Loucy (cell line): ENCODE measurements at regions not wholly inside any gene's neighbourhood (a gene's known extent, or its start where the extent isn't known, plus 50 kb on each side); places are given as distances from the start of the nearest gene placed in this dataset.

Source experiments
- H2AFZ ChIP-seq: fragments of 200-600 bp; sonication (generic); 2 replicates; pipeline ENCODE4 v1.6.0; 2016; ENCODE audit warnings: antibody characterized with exemption, mild to moderate bottlenecking, low read length, moderate library complexity
- H3F3A ChIP-seq: fragments of 200-600 bp; 2 replicates; pipeline ENCODE4 v1.6.0; 2016; ENCODE audit warnings: antibody characterized with exemption, low read depth, mild to moderate bottlenecking
- H3K27me3 ChIP-seq: fragments of 200-600 bp; sonication (generic); 2 replicates; pipeline ENCODE4 v1.6.1; 2014; ENCODE audit warnings: low read length, mild to moderate bottlenecking; ENCODE audit not compliant: insufficient read depth, poor library complexity, severe bottlenecking
- H3K36me3 ChIP-seq: fragments of 200-600 bp; sonication (generic); 2 replicates; pipeline ENCODE4 v1.6.1; 2016; ENCODE audit warnings: low read length; ENCODE audit not compliant: insufficient read depth
- H3K4me1 ChIP-seq: fragments of 200-600 bp; sonication (generic); 2 replicates; pipeline ENCODE4 v1.5.1; 2014; ENCODE audit warnings: low read length, mild to moderate bottlenecking; ENCODE audit not compliant: insufficient read depth, poor library complexity, severe bottlenecking
- H3K4me2 ChIP-seq: fragments of 200-600 bp; sonication (generic); 2 replicates; pipeline ENCODE4 v1.6.0; 2014; ENCODE audit warnings: antibody characterized with exemption, low read length, low read depth, mild to moderate bottlenecking; ENCODE audit not compliant: poor library complexity, severe bottlenecking
- H3K4me3 ChIP-seq: fragments of 200-600 bp; sonication (generic); 2 replicates; pipeline ENCODE4 v1.5.1; 2014; ENCODE audit warnings: low read length, mild to moderate bottlenecking, mixed read lengths; ENCODE audit not compliant: poor library complexity, severe bottlenecking
- H3K79me2 ChIP-seq: fragments of 200-600 bp; sonication (generic); 2 replicates; pipeline ENCODE4 v1.6.1; 2014; ENCODE audit warnings: low read length; ENCODE audit not compliant: insufficient read depth
- H3K9ac ChIP-seq: fragments of 200-600 bp; sonication (generic); 2 replicates; pipeline ENCODE4 v1.6.0; 2014; ENCODE audit warnings: mild to moderate bottlenecking, low read depth, low read length, moderate library complexity; ENCODE audit not compliant: poor library complexity, severe bottlenecking
- H3K9me2 ChIP-seq: fragments of 200-600 bp; sonication (generic); replicated peaks from 2 replicates; pipeline ENCODE4 v1.6.1; 2016; ENCODE audit warnings: low read depth, low read length, mixed read lengths
- H3K9me3 ChIP-seq: fragments of 200-600 bp; sonication (generic); 2 replicates; pipeline ENCODE4 v1.6.1; 2014; ENCODE audit warnings: mild to moderate bottlenecking, antibody characterized with exemption, low read length, low read depth; ENCODE audit not compliant: insufficient read depth
- H4K20me1 ChIP-seq: fragments of 200-600 bp; sonication (generic); 2 replicates; pipeline ENCODE4 v1.6.0; 2014; ENCODE audit warnings: antibody characterized with exemption, low read length, mild to moderate bottlenecking; ENCODE audit not compliant: insufficient read depth, poor library complexity, severe bottlenecking
- EZH2phosphoT487 ChIP-seq: fragments of 200-600 bp; IDR thresholded peaks from 2 replicates; pipeline ENCODE4 v1.6.1; 2018; ENCODE audit warnings: antibody characterized with exemption, mild to moderate bottlenecking, moderate library complexity, borderline replicate concordance
- TF ChIP-seq, protein P1 (sequence below): fragments of 200-600 bp; sonication (generic); conservative IDR thresholded peaks from 2 replicates; pipeline ENCODE4 v1.5.1; 2014; ENCODE audit warnings: mild to moderate bottlenecking, antibody characterized with exemption, low read length

GRCh38 chr11:43145653-43146052, 166.1 kb upstream of the API5 start:
- H4K20me1 ChIP-seq, result no peaks in the 10 kb centered on the region
- no peak overlapping the region for H3K4me3 ChIP-seq
- no peaks in the 10 kb centered on the region for H3K79me2 ChIP-seq
- no peaks in the 10 kb centered on the region for H3K9me2 ChIP-seq
- H3K9me3 ChIP-seq, result no peaks in the 10 kb centered on the region
- no peaks in the 10 kb centered on the region for H3K4me1 ChIP-seq
- no peak overlapping the region for H3K9ac ChIP-seq
- H3F3A ChIP-seq, result no peaks in the 10 kb centered on the region
- TF ChIP-seq, protein P1, sequence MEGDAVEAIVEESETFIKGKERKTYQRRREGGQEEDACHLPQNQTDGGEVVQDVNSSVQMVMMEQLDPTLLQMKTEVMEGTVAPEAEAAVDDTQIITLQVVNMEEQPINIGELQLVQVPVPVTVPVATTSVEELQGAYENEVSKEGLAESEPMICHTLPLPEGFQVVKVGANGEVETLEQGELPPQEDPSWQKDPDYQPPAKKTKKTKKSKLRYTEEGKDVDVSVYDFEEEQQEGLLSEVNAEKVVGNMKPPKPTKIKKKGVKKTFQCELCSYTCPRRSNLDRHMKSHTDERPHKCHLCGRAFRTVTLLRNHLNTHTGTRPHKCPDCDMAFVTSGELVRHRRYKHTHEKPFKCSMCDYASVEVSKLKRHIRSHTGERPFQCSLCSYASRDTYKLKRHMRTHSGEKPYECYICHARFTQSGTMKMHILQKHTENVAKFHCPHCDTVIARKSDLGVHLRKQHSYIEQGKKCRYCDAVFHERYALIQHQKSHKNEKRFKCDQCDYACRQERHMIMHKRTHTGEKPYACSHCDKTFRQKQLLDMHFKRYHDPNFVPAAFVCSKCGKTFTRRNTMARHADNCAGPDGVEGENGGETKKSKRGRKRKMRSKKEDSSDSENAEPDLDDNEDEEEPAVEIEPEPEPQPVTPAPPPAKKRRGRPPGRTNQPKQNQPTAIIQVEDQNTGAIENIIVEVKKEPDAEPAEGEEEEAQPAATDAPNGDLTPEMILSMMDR, result no peak
- no peak for TF ChIP-seq EZH2phosphoT487
- no peaks in the 10 kb centered on the region for H3K36me3 ChIP-seq
- H2AFZ ChIP-seq, result no peak overlapping the region
- no peaks in the 10 kb centered on the region for H3K27me3 ChIP-seq
- no peak overlapping the region for H3K4me2 ChIP-seq

DNA sequence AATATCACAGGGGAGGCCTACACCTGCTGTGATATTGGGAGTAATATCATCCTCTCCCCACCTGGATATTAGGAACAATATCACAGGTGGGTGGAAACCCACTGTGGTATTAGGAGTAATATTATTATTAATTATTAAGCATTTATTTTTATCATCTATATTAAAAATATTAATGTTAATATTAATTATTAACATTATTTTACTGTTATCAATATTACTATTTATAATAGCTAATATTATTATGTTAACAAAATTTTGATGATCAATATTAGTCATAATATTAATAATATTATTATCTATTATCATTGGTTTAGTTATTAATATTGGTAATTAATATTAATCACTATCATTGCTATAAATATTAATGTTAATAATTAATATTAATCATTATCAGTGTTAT, 161.1 kb upstream of the API5 start:
- Histone ChIP-seq H3F3A (no peaks in the 10 kb centered on the region), H3K4me1 (no peaks in the 10 kb centered on the region), H3K4me2 (no peak overlapping the region), H3K4me3 (no peak overlapping the region), H3K36me3 (no peaks in the 10 kb centered on the region), H3K9ac (no peak overlapping the region), H3K9me2 (no peaks in the 10 kb centered on the region), H3K79me2 (no peaks in the 10 kb centered on the region), H4K20me1 (no peaks in the 10 kb centered on the region), H3K27me3 (no peaks in the 10 kb centered on the region), H3K9me3 (no peaks in the 10 kb centered on the region), H2AFZ (no peak overlapping the region)
- TF ChIP-seq EZH2phosphoT487, result no peak
- TF ChIP-seq, protein P1, result no peak

DNA sequence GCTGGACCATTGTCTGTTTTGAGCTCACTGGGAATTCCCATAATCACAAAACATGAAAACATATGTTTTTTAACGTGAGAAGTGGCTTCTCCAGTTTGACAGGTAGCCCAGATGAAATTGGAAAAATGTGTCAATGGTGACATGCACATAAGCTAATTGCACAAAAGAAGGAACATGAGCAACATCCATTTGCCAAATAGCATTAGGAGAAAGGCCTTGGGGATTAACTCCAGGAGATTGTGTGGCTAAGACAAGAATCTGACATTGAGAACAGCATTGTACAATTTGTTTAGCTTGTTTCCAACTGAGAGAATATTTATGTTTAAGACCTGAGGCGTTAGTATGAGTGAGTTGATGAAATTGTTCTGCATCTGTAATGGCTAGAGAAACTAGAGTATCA, 147.0 kb upstream of the API5 start:
- Histone ChIP-seq H3K36me3 (no peaks in the 10 kb centered on the region), H3K9ac (no peak overlapping the region), H3K4me1 (no peaks in the 10 kb centered on the region), H3K4me2 (no peak overlapping the region), H4K20me1 (no peaks in the 10 kb centered on the region), H2AFZ (no peak overlapping the region), H3K27me3 (no peaks in the 10 kb centered on the region), H3F3A (no peaks in the 10 kb centered on the region), H3K9me3 (no peaks in the 10 kb centered on the region), H3K9me2 (no peaks in the 10 kb centered on the region), H3K4me3 (no peak overlapping the region), H3K79me2 (no peaks in the 10 kb centered on the region)
- TF ChIP-seq EZH2phosphoT487, result no peak
- TF ChIP-seq, protein P1, result no peak
